GM20000 (cell line): ENCODE measurements at regions not wholly inside any gene's neighbourhood (a gene's known extent, or its start where the extent isn't known, plus 50 kb on each side); places are given as distances from the start of the nearest gene placed in this dataset.

ENCODE experiments used
- DNase-seq: peaks from one replicate; pipeline ENCODE4 v3.0.0; 2012; ENCODE audit warnings: low spot score
- TF ChIP-seq, protein P1 (sequence below): IDR thresholded peaks from 2 replicates; pipeline ENCODE4 v1.5.1; 2012; ENCODE audit warnings: mild to moderate bottlenecking, control low read depth; ENCODE audit errors: extremely low read depth, missing control alignments

DNA sequence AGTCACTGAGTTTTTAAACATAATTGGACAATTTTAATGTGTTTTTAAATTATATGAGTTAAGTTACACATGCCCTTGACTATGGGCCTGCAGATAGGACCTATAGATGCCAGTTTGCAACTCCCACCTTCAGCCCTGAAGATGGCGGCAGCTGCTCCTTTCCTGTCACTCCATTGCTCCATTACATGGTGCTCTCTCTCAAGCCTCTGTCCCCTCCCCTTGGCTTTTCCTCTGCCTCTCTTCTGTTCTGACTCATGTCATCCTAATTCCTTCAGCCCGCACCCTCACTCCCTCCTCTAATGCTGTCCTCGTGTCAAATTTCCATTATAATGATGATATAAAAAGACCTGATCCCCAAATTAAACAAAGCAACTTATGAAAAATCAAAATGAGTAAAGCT lies 133.7 kb upstream of the HNRNPA3 start:
- DNase-seq, result no peak
- TF ChIP-seq, protein P1, sequence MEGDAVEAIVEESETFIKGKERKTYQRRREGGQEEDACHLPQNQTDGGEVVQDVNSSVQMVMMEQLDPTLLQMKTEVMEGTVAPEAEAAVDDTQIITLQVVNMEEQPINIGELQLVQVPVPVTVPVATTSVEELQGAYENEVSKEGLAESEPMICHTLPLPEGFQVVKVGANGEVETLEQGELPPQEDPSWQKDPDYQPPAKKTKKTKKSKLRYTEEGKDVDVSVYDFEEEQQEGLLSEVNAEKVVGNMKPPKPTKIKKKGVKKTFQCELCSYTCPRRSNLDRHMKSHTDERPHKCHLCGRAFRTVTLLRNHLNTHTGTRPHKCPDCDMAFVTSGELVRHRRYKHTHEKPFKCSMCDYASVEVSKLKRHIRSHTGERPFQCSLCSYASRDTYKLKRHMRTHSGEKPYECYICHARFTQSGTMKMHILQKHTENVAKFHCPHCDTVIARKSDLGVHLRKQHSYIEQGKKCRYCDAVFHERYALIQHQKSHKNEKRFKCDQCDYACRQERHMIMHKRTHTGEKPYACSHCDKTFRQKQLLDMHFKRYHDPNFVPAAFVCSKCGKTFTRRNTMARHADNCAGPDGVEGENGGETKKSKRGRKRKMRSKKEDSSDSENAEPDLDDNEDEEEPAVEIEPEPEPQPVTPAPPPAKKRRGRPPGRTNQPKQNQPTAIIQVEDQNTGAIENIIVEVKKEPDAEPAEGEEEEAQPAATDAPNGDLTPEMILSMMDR, result no peak

DNA sequence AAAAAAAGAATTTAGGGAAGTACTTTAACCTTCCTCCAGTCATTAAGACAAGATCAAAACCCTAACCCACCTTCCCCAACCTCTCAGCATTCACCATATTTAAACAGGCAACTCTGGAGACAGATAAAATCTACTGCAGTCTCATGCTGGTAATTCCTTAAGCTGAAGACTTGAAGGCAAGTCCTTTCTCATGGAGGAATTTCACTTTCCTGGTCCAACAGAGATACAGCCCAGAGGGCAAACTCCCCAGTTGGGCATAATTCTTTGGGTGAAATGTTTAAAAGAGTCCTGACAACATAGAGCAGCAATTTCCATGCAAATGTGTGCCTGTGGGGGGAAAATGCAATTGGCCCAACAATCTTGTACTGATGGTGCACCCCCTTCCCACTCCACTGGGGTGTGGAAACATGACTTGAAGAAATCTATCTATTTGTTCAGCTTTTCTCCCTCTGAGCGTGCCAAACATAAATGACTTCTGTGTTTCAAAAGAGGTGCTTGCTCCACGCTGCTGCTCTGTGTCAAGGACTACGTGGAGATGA lies 131.8 kb upstream of the HNRNPA3 start:
- no peak for DNase-seq
- TF ChIP-seq, protein P1, result no peak

DNA sequence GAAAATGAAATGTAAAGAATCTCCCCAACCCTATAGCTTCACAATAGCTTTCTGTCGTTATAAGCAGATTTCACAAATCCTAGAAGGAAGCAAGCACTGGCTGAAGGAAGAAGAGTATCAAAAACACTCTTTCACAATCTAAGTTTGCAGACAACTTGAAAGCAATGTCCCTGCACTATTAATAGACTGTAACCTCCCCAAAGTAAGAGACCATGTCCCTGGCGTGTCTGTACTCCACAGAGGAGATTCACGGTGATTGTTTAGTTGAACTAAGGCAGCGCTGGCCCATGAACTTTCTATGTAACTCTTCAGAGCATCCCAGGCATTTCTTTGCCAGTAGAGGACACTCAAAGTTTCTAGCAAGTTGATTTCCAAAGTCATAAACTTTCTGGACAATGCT lies 128.0 kb upstream of the HNRNPA3 start:
- TF ChIP-seq, protein P1, result no peak
- DNase-seq, result no peak

DNA sequence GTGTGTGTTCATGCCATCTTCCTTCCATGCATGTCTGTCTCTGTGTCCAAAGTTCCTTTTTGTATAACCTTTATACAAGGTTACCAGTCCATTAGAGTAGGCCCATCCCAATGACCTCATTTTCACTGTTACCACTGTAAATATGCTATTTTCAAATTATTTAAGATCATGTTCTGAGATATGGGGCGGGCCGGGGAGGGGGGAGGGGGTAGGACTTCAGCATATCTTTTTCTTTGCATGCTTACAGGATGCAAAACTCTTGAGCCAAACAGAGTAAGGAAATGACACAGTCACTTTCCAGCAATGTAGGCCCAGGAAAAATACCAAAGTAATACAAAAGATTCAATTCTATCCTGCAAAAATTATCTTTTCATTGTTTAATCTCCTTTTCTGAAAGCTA lies 124.1 kb upstream of the HNRNPA3 start:
- no peak for DNase-seq
- TF ChIP-seq, protein P1, result no peak

DNA sequence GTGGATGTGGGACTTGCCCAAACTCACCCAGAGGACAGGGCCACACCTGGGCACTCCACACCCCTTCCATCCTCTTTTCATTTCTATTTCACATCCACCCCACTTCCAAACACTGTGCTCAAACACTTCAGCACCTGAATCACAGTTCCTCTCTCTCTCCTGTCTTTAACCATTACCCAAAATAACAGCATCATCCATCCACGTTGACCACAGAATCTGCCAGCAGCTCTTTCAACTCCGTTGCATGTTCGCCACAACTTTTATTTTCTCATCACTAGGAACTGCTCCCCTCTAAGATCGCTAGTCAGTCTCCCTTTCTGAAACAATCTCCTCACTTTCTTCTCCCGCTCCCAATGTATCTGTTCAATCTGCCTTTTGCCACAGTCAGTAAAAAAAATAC lies 121.6 kb upstream of the HNRNPA3 start:
- TF ChIP-seq, protein P1, result no peak
- DNase-seq, result no peak

DNA sequence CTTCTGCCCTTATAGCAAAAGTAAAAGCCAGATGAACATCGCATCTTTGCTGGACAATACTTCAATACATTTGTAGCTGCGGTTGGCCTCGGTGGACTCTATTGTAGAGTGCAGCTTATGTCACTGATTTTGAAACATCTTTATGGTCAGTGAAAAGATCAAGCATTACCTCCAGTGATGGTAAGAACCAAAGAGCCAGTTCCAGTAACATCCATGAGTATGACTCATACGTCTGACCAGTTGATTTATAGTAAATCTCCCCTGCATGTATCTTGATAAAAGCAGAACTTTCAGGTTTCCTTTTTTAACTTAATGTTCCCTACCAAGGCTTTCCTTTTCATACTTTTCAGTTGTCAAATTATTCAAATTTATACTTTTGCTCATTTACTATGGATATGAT lies 119.2 kb upstream of the HNRNPA3 start:
- TF ChIP-seq, protein P1, result no peak
- no peak for DNase-seq

DNA sequence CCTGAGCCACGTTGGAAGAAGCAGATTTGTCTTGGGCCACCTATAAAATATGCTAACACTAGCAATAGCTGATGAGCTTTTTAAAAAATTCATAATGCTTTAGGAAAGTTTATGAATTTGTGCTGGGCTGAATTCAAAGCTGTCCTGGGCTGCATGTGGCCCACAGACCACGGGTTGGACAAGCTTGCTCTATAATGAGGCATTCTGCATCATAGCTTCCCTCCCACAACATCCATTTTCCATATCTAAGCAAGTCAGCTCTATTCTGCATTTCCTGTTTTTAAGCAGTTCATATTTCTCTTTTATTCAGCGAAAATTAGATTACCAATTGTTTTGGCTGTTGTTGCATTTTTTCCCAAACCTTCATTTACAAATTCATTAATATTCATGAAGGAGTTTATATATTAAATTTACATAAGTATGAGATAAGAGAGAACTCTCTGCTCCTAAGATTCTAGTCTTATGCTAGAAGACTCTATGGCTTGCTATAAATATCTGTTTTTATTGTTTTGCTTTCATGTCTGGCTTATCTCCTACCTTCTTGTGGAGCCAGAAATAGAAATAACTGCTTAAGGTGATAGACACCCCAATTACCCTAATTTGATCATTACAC lies 114.5 kb upstream of the HNRNPA3 start:
- DNase-seq, result no peak
- TF ChIP-seq, protein P1, result no peak
